HEK293T (cell line): ENCODE measurements at regions not wholly inside any gene's neighbourhood (a gene's known extent, or its start where the extent isn't known, plus 50 kb on each side); places are given as distances from the start of the nearest gene placed in this dataset.

Source experiments
- CTBP1 ChIP-seq: fragments of 450-650 bp; IDR thresholded peaks from 2 replicates; pipeline ENCODE4 v1.6.1; 2016; ENCODE audit warnings: borderline replicate concordance
- ELF4 ChIP-seq: fragments of 450-650 bp; IDR thresholded peaks from 2 replicates; pipeline ENCODE4 v1.6.1; 2017; ENCODE audit warnings: antibody characterized with exemption
- FOXA1 ChIP-seq: fragments of 450-650 bp; IDR thresholded peaks from 2 replicates; pipeline ENCODE4 v1.6.1; 2016; ENCODE audit warnings: mild to moderate bottlenecking
- FOXM1 ChIP-seq: fragments of 450-650 bp; IDR thresholded peaks from 2 replicates; pipeline ENCODE4 v1.6.1; 2017; ENCODE audit warnings: mild to moderate bottlenecking, borderline replicate concordance
- HDGF ChIP-seq: fragments of 450-650 bp; IDR thresholded peaks from 2 replicates; pipeline ENCODE4 v1.6.1; 2017; ENCODE audit warnings: antibody characterized with exemption, borderline replicate concordance
- SP1 ChIP-seq: fragments of 450-650 bp; IDR thresholded peaks from 2 replicates; pipeline ENCODE4 v1.6.1; 2017
- SUZ12 ChIP-seq: fragments of 450-650 bp; IDR thresholded peaks from 2 replicates; pipeline ENCODE4 v1.6.1; 2016; ENCODE audit warnings: mild to moderate bottlenecking
- TARDBP ChIP-seq: fragments of 450-650 bp; IDR thresholded peaks from 2 replicates; pipeline ENCODE4 v1.6.1; 2016
- ZNF384 ChIP-seq: fragments of 450-650 bp; IDR thresholded peaks from 2 replicates; pipeline ENCODE4 v1.6.1; 2016
- TF ChIP-seq, protein P1 (sequence below): fragments of 450-650 bp; IDR thresholded peaks from 2 replicates; pipeline ENCODE4 v1.6.1; 2016

GRCh38 chr6:754202-754601 is 61.3 kb upstream of the EXOC2 start:
- TF ChIP-seq HDGF, result no peak
- TF ChIP-seq ZNF384, result no peak
- no peak for TF ChIP-seq CTBP1
- no peak for TF ChIP-seq SUZ12
- no peak for TF ChIP-seq TARDBP
- TF ChIP-seq, protein P1, sequence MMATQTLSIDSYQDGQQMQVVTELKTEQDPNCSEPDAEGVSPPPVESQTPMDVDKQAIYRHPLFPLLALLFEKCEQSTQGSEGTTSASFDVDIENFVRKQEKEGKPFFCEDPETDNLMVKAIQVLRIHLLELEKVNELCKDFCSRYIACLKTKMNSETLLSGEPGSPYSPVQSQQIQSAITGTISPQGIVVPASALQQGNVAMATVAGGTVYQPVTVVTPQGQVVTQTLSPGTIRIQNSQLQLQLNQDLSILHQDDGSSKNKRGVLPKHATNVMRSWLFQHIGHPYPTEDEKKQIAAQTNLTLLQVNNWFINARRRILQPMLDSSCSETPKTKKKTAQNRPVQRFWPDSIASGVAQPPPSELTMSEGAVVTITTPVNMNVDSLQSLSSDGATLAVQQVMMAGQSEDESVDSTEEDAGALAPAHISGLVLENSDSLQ, result no peak
- no peak for TF ChIP-seq ELF4
- no peak for TF ChIP-seq FOXA1
- no peak for TF ChIP-seq SP1
- TF ChIP-seq FOXM1, result no peak
